Fibroblast of peridontal ligament (primary cell): ENCODE measurements at regions not wholly inside any gene's neighbourhood (a gene's known extent, or its start where the extent isn't known, plus 50 kb on each side); places are given as distances from the start of the nearest gene placed in this dataset.
A peak's percentile ranks its signal among the peaks of the same experiment; 100 is the strongest.
"Not testable (repeated sequence)": the region's sequence is repeated elsewhere in the genome, so short reads cannot be mapped to it uniquely, and the experiment has no call there.

Experiments
- DNase-seq: peaks from one replicate; pipeline ENCODE4 v3.0.0-alpha.2; 2010; ENCODE audit errors: extremely low read depth

DNA sequence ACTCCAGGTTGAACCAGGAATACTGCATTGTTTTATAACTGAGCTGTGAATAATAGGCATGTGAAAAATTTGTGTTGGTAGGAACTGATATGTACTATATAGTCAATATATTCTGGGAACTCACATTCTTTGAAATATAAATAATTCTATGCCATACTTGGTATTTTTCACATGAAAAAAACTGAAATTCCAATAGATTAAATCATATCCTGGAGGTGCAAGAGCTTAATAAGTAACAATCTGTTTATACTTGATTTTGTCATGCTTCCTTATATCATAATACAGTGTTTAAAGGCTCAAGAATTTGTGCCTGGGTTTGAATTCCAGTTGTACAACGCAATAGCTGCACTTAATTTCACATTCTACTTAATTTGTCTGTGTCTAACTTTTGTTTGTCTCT is 387.0 kb downstream of the USP25 start:
- peak; percentile 5 for DNase-seq

DNA sequence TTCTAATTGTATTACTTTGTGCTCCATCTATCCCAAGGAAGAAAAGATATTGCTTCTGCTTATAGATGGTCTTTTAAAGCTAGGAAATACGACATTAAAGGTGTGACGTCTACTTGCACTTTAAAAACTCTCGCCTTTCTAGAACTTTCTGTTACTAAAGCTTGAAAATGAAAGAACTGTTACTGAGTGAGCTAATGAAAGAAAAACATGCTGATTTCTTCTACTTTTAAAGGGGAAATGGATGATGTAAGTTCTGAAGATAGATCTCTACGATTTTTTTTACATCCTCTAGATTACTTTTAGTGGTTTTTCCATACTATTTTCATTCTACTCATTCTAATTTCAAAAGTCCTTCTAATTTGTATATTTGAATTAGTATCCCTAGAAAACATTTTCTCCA is 387.5 kb downstream of the USP25 start:
- DNase-seq, result no peak

DNA sequence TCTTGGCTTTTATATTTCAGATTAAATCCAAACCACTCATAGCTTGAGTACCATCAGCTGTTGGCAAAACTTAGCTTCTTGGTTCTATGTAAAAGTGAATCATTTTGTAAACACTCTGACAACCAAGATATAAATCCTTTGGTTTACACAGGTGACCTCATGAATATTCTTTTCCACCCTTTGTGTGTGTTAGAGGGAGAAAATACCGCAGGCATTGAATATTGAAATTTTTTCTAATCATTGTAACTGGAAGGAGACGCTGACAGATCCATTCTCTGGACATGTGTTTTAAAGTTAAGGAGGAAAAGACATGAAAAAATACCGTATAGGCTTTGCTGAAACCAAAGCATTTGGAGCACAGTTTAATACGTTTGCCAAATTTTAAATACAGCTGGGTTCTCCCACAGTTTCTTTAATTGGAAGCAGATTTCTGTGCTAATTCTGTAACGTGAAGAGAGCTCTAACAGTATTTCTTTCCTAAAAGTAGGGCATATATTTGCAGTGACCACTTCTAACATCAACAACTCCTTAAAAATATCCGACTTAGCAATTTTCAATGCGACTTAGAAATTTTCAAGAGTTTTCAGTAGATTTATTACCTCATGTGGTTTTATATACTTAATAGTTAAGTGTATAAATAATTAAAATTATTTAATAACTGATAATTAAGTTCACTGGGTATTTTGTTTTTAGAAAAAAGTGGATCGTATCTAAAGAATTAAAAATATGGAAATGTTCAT is 388.2 kb downstream of the USP25 start:
- peak; percentile 94 for DNase-seq

DNA sequence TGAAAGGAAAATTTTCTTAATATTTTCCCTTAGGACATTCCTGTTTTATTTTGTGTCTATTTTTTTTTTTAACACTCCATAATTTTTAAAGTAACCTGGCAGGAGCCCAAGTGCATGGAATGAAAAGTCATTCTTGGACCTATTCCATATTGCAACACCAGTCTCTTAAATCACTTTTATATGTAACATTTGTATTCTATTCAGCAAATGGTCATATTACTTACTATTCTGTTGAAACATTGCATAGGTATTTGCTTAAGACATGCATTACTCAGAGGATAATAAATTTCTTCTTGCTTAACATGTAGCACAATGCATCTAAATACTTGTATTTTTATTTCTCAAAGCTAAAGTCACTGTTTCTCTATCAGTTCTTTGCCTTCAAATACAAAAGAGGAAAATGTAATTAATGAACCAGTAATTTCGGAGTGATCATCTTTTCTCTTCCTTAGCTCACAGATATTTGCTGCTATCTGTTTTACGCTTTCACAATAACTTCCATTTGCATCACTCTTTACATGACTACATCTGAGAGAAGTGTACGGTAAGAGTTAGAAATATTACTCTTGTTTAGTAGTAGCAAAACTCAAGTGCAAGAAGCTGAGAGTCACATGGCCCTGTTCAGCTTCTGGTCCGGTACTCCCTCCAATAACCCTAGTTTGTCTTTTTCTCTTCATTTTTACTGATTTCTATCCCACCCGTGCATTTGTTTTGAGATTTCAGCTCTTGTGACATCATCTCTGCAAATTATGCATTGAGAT is 394.8 kb downstream of the USP25 start:
- DNase-seq, result peak; percentile 87

DNA sequence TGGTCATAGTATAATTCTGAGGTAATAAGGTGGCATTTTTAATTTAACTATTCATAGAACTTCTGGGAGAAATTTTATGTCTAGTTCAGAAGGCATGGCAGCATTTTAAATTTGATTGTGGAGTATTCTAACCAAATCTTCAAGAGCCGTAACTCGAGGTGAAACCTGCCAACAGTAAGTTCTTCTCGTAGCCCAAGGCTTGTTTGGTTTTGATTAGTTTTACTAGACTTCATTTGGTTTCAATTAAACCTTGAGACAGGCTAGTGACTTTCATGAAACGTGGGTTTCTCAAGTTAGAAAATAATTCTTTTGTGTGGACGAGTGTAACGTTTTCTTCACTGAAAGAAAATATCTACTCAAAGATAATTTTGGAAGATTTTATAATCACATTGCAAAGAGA is 395.5 kb downstream of the USP25 start:
- peak; percentile 39 for DNase-seq

GRCh38 chr21:16132453-16132852 is 402.7 kb downstream of the USP25 start:
- DNase-seq, result not testable (repeated sequence)

- DNase-seq, result no peak
Observed at GRCh38 chr21:16133248-16133647, 403.5 kb downstream of the USP25 start.

DNA sequence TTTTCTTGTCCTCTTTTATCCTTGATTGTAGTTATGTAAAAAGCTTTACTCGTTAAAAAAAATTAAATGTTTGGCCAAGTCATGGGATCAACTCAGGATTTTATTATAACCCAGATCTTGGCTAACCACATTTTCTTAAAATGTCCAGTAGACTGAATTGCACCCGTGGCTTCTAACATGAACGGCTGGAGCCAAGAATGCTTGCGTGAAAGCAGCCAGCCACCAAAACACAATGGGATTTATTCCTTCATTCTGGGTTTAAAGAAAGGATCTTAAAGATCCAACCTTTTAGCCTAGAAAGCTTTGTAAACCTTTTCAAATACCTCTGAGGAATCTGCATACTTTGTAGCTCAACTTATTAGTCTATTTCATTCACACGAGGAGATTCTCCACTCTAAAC is 404.4 kb downstream of the USP25 start:
- peak; percentile 44 for DNase-seq

GRCh38 chr21:16137106-16137505 is 407.3 kb downstream of the USP25 start:
- no peak for DNase-seq

GRCh38 chr21:16145052-16145451 is 415.3 kb downstream of the USP25 start:
- DNase-seq, result no peak

- no peak for DNase-seq
Observed at GRCh38 chr21:16145479-16145878, 415.7 kb downstream of the USP25 start.

DNA sequence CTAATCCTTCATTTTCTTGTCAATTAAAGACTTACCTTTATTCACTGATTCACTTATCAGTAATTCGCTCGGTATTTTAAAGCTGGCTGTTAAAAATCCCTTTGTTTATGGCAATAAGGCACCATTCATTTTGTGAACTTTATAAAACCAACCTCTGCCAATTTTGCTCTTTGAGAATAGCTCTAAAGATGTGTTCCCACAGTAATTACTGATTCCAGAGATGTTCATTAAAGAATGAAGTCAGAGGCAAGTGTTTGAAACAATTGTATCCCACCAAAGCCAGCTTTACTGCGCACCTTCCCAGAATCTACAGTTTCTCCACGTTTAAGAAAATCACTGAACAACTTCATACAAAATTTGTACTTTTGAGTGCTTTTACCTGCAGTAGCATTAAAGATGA is 424.5 kb downstream of the USP25 start:
- DNase-seq, result no peak

DNA sequence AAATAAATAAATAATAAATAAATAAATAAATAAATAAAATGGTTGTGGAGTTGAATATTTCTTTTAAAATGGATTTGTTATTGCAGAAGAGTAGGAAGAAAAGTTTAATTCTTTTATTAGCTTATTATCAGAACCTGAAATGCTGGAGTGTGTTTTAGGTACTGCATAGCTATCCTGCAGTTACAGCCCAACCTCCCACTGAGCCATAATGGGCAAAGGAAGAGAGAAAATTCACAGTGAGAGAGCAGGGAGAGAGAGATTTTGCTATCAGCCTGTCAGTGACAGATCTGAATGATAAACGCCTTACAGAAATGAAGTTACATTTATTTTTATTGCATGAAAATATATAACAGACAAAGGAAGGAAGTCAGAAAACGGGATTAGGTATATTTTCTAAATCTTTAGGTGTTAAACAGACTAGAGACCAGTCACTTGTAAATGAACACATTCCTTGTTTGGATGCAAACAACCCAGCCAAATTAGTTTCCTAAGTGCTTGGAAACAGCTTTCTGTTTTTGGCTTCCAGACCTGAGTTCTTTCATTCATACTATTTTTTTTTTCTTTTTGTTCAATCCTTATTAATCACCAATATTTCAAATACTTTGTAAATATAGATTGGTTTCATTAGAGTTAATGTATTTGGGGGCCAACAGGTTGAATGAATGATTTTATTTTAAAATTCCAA is 425.3 kb downstream of the USP25 start:
- no peak for DNase-seq

DNA sequence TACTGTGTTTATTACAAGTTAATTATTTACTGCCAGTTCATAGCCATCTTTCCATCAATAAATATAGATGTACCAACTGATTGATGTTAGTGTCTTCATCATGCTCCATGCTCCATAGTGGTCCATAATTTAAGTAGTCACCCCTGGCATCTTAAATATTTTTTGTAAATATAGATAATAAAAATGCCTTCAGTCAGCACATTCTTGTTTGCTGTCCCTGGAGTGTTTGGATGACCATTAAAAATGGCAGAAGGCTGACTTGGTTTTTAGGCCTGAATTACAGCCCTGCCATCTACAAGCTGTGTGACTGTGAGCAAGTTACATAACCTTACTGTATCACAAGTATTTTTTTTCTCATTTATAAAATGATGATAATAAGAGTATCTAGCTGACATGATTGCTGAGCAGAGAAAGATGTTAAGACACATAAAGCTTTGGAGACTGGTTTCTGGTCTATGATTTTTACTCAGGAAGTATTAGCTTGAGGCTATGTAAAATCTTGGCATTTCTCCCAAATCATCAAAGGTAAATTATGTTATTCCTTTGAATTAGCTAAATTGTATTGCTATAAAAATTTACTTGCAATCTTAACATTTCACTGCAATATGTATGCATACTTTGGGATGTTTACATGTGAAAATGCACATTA is 427.2 kb downstream of the USP25 start:
- no peak for DNase-seq

- DNase-seq, result peak; percentile 34
Observed at GRCh38 chr21:16159213-16159970, 429.6 kb downstream of the USP25 start.

- DNase-seq, result no peak
Observed at GRCh38 chr21:16159971-16160350, 430.2 kb downstream of the USP25 start.

DNA sequence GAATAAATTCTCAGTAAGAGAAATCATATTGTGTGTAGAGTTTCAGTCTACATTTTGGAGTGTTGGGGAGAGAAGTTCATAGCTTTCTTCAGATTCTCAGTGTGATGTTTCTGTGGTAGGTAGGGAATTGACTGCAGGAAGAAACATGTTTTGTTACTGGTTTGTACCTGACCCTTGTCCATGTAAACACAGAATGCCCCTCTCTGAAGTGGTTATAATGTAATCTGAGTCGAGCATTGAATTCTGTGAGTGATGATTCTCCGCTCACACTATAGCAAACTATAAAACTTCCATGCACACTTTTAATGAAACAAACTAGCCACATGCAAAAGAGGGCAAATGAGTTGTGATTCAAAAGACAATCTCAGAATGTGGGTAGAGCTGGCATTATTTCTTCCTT is 433.2 kb downstream of the USP25 start:
- no peak for DNase-seq

DNA sequence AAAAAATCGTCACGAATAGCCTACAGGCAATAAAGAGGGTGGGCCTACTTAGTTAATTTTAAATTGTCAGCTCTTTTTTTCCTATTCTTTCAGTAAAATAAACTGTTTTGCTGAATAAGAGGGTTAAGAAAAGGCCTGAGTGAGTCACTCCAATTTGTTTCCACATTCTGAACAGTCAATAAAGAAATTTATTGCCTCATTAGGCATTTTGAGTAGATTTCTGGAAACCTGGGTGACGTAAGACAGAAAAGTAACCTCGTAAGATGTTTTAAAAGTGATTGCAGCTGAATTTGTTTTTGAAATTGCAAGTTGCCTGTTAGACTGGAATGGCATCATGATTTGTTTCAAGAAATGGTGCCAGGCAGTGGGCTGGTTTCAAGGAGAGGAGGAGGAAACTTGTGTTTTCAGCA is 439.3 kb downstream of the USP25 start:
- DNase-seq, result peak; percentile 59

DNA sequence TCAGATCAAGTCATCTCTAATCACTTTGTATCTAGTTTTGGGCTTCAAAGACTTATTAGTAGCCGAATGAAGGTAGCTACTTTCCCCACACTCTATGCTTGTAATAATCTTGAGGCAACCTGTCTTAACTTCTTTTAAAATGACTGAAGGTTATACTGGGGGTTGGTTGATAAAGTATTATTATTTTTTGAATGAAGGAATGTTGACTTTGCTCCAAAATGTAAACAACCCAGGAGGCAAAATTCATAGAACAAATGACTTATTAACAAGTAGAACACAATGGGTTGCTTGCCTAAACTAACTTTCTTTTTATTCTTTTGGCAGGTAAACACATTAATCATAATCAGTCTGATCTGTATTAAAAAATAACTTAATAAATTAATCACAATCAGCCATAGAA is 440.0 kb downstream of the USP25 start:
- no peak for DNase-seq

DNA sequence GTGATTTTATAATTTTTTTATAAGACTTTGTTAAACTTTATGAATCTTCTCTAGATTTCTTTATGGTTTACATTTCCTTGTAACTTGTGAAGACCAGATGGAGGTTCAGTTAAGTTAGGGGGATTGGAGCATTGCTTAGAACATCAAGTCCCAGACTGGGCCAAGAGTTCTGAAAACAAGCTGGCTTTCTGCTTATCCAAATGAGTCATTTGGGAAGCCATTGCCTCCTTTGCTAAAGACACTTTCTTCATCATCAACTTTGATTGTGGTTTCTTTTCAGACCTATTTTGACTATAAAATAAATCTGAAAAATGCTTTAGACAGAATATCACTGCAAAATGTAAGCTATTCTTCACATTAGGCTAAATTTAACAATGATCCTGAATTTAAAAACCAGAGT is 446.8 kb downstream of the USP25 start:
- DNase-seq, result peak; percentile 24

DNA sequence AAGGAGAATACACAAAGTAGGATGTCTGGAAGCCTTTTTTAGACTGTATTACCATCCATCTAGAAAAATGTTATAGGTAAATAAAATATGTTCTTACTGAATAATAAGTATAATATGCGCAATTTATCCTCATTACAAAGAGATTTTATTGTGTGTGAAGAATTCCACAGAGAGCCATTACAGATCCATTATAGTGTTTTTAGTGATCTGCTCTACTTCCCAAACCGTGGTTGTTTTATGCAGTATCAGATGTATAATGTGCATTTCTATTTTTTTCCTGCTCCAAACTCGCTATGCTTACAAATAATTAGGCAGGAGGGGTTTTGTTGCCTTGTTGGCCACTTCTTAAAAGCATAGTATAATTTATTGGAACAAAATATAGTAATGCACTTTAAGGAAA is 447.8 kb downstream of the USP25 start:
- no peak for DNase-seq

DNA sequence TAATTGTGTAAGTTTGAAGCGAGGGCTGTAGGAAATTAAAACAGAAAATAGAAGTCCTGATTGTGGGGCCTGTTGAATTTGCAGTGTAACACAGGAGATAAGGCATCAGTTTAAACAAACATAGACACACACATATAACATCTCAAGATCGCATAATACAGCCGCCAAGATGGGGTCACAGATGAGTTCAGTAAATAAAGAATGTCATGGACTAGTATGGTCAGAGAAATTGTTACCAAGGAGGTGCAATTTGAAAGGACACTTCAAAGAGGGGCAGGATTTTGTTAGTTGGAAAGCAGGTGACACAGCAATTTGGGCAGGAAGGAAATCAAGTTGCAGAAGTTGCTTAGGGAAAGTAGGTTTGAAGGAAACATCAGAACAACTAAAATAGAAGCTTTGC is 450.0 kb downstream of the USP25 start:
- no peak for DNase-seq
